ENCODE measurements at regions not wholly inside any gene's neighbourhood (a gene's known extent, or its start where the extent isn't known, plus 50 kb on each side); places are given as distances from the start of the nearest gene placed in this dataset.

- TF ChIP-seq ZNF76 (tag by site-specific recombination; IDR thresholded peaks at IDR 0.05; ENCODE audit: borderline replicate concordance, low read depth) (no peak), ZNF843 (tag by site-specific recombination; IDR thresholded peaks at IDR 0.05) (no peak), ZNF596 (tag by site-specific recombination; IDR thresholded peaks at IDR 0.05) (no peak), CTCF (tag by site-specific recombination; IDR thresholded peaks at IDR 0.05) (no peak), ZNF404 (tag by site-specific recombination; IDR thresholded peaks at IDR 0.05) (no peak), REST (tag by site-specific recombination; IDR thresholded peaks at IDR 0.05) (no peak), ZNF692 (tag by site-specific recombination; IDR thresholded peaks at IDR 0.05) (no peak), SP7 (tag by site-specific recombination; IDR thresholded peaks at IDR 0.05) (no peak), PATZ1 (tag by site-specific recombination; IDR thresholded peaks at IDR 0.05) (no peak), ZSCAN5A (tag by site-specific recombination; IDR thresholded peaks at IDR 0.05) (no peak)
These were observed 1338.8 kb upstream of the SEL1L start for GRCh38 chr14:82872494-82872893.
